ENCODE measurements at regions not wholly inside any gene's neighbourhood (a gene's known extent, or its start where the extent isn't known, plus 50 kb on each side); places are given as distances from the start of the nearest gene placed in this dataset.

DNA sequence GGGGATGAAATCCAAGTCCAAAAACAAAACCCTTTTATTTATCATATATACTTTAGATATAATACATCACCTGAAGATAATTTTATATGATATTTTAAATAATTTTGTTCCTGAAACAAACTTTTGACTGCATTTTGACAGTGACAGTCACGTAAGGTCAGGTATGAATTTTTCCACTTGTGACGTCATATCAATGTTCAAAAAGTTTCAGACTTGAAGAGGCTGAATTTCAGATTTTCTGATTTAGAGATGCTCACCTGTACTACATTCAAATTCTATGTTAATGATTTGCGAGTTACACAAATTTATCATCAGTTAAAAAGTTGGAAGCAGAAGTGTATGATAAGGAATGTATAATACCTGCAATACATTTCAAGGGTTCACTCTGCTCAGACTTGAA is 136.1 kb upstream of the EPHA6 start:
- no peaks in the 10 kb centered on the region for H3K27me3 ChIP-seq (replicated peaks; ENCODE audit: control insufficient read depth, insufficient read depth, low read length)
- H3K36me3 Mint-ChIP-seq (ENCODE audit: insufficient read depth, unreplicated experiment): no peaks in the 10 kb centered on the region
- H3K36me3 ChIP-seq (ENCODE audit: control insufficient read depth, insufficient read depth, low read length): no peaks in the 10 kb centered on the region
- no peaks in the 10 kb centered on the region for H3K9me3 ChIP-seq
- no peak overlapping the region for H3K4me3 Mint-ChIP-seq (ENCODE audit: unreplicated experiment)
- no TSS peak for BruUV-seq (replicated peaks)
- no peak for DNase-seq
- TF ChIP-seq, protein P1, sequence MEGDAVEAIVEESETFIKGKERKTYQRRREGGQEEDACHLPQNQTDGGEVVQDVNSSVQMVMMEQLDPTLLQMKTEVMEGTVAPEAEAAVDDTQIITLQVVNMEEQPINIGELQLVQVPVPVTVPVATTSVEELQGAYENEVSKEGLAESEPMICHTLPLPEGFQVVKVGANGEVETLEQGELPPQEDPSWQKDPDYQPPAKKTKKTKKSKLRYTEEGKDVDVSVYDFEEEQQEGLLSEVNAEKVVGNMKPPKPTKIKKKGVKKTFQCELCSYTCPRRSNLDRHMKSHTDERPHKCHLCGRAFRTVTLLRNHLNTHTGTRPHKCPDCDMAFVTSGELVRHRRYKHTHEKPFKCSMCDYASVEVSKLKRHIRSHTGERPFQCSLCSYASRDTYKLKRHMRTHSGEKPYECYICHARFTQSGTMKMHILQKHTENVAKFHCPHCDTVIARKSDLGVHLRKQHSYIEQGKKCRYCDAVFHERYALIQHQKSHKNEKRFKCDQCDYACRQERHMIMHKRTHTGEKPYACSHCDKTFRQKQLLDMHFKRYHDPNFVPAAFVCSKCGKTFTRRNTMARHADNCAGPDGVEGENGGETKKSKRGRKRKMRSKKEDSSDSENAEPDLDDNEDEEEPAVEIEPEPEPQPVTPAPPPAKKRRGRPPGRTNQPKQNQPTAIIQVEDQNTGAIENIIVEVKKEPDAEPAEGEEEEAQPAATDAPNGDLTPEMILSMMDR (IDR thresholded peaks at IDR 0.05; ENCODE audit: insufficient read depth in 1 of 2, low read depth in 1 of 2, low read length in 1 of 2, severe bottlenecking in 1 of 2, unreplicated experiment in 1 of 2): no peak
- intact Hi-C loops (cut with micrococcal nuclease; ENCODE audit: unreplicated experiment): no loop called here
- H3K4me3 ChIP-seq (ENCODE audit: low read depth, low read length): no peak overlapping the region
- no peaks in the 10 kb centered on the region for H3K4me1 Mint-ChIP-seq (ENCODE audit: low read depth, unreplicated experiment)
- H3K27me3 Mint-ChIP-seq (ENCODE audit: insufficient read depth, unreplicated experiment): peaks cover 3% of the 10 kb centered on the region
- ChIA-PET CTCF (no interaction called here), POLR2A (no interaction called here)
- H3K4me1 ChIP-seq: peaks cover 14% of the 10 kb centered on the region; the same call in 1 of the 2 replicates
- peaks cover 16% of the 10 kb centered on the region for H3K9me3 Mint-ChIP-seq (ENCODE audit: unreplicated experiment)
- no peak overlapping the region for H3K27ac Mint-ChIP-seq (ENCODE audit: unreplicated experiment)

DNA sequence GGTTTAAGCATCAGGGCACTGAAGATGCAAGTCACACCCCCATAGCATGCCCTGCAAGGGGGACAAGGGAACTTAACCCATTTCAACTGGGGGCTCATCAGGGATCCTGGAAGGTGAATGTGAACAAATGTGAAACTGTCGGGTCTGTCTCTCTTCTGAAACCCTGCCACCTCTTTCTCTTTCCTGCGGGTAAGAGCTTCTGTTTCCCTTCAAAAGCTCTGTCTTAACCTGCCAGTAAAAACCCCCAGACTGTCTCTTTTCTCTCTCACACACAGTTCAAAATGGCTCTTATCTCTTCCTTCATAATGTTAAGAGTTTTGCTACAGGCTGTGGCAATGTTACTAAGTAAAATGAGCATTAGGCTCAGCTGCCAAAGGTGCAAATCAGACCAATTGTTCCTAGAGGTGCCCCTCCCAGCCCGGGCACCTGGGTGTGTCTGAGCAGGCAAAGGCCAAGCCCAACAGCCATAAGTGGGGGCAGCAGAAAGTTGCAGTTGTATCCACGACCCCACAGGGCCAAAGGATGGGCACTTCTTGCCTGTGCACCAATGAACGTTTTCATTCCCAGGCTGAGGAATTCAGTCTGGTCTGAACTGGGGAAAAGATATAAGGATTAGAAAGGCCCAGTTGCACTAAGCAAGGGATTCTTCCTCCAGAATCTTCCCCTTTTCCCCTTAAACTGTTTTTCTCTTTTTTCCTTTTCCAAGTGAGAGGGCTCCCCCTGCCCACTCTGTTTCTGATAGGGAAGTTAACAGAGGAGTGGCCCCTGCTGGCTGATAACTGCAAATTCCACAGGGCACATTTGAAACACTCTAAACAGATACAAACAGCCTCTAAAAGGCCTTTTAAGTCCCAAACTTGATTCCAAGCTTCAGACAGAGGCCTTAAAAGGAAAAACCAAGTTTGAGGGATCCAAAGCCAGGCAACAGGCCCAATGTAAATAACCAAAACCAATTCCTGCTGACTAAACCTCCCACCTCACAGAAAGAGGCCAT is 113.8 kb upstream of the EPHA6 start:
- no peaks in the 10 kb centered on the region for H3K27me3 ChIP-seq (replicated peaks; ENCODE audit: control insufficient read depth, insufficient read depth, low read length)
- ChIA-PET CTCF (no interaction called here), POLR2A (no interaction called here)
- intact Hi-C loops (cut with micrococcal nuclease; ENCODE audit: unreplicated experiment): no loop called here
- Mint-ChIP-seq H3K9me3 (ENCODE audit: unreplicated experiment) (peaks cover 17% of the 10 kb centered on the region), H3K4me1 (ENCODE audit: low read depth, unreplicated experiment) (peaks cover 9% of the 10 kb centered on the region), H3K27me3 (ENCODE audit: insufficient read depth, unreplicated experiment) (no peaks in the 10 kb centered on the region), H3K27ac (ENCODE audit: unreplicated experiment) (no peak overlapping the region), H3K4me3 (ENCODE audit: unreplicated experiment) (no peak overlapping the region), H3K36me3 (ENCODE audit: insufficient read depth, unreplicated experiment) (peaks cover 5% of the 10 kb centered on the region)
- DNase-seq: peak in 1 of 2 experiments; percentile 16
- H3K9me3 ChIP-seq: no peaks in the 10 kb centered on the region
- H3K4me1 ChIP-seq: peaks cover 12% of the 10 kb centered on the region
- H3K4me3 ChIP-seq (ENCODE audit: low read depth, low read length): no peak overlapping the region
- TF ChIP-seq, protein P1 (IDR thresholded peaks at IDR 0.05; ENCODE audit: insufficient read depth in 1 of 2, low read depth in 1 of 2, low read length in 1 of 2, severe bottlenecking in 1 of 2, unreplicated experiment in 1 of 2): peak; percentile 18 to 35
- no peaks in the 10 kb centered on the region for H3K36me3 ChIP-seq (ENCODE audit: control insufficient read depth, insufficient read depth, low read length)
- no TSS peak for BruUV-seq (replicated peaks)

DNA sequence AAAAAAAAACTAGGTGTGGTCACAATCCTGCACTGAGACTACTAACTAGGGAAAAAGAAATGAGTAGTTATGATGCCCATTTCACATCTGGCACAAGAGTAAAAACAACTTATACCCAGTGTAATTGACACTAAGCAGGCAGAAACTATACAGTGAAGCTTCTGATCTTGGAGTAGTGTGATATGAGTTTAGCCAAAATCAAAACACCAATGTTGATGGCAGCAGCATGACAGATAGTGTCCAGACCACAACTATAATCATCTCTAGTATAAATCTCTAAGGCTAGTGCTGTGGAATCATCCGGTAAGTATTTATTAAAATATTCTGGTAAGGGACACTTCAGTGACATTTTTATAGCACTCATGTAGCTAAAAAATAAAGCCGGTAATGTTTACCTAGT is 108.5 kb upstream of the EPHA6 start:
- H3K36me3 ChIP-seq (ENCODE audit: control insufficient read depth, insufficient read depth, low read length): no peaks in the 10 kb centered on the region
- H3K4me1 Mint-ChIP-seq (ENCODE audit: low read depth, unreplicated experiment): peaks cover 11% of the 10 kb centered on the region
- H3K4me1 ChIP-seq: peaks cover 25% of the 10 kb centered on the region
- BruUV-seq (replicated peaks): no TSS peak
- H3K9me3 ChIP-seq: no peaks in the 10 kb centered on the region
- H3K4me3 ChIP-seq (ENCODE audit: low read depth, low read length): no peak overlapping the region
- peaks cover 9% of the 10 kb centered on the region for H3K9me3 Mint-ChIP-seq (ENCODE audit: unreplicated experiment)
- no peaks in the 10 kb centered on the region for H3K27me3 Mint-ChIP-seq (ENCODE audit: insufficient read depth, unreplicated experiment)
- ChIA-PET POLR2A (interaction anchor here (0.6 kb wide), 1 partner anchor 108 kb away, joined by 3 read pairs; no protein-coding TSS in a partner anchor), CTCF (no interaction called here)
- peaks cover 10% of the 10 kb centered on the region for H3K36me3 Mint-ChIP-seq (ENCODE audit: insufficient read depth, unreplicated experiment)
- DNase-seq: no peak
- peak overlapping the region; percentile 79 for H3K27ac Mint-ChIP-seq (ENCODE audit: unreplicated experiment)
- intact Hi-C loops (cut with micrococcal nuclease; ENCODE audit: unreplicated experiment): loop anchor here (1.0 to 2.0 kb wide), 3 partner anchors 25 to 375 kb away; no protein-coding TSS in a partner anchor
- TF ChIP-seq, protein P1 (IDR thresholded peaks at IDR 0.05; ENCODE audit: insufficient read depth in 1 of 2, low read depth in 1 of 2, low read length in 1 of 2, severe bottlenecking in 1 of 2, unreplicated experiment in 1 of 2): no peak
- H3K4me3 Mint-ChIP-seq (ENCODE audit: unreplicated experiment): no peak overlapping the region
- no peaks in the 10 kb centered on the region for H3K27me3 ChIP-seq (replicated peaks; ENCODE audit: control insufficient read depth, insufficient read depth, low read length)

Data from Caco-2 (cell line).